GM23248 (cell line): ENCODE measurements at regions not wholly inside any gene's neighbourhood (a gene's known extent, or its start where the extent isn't known, plus 50 kb on each side); places are given as distances from the start of the nearest gene placed in this dataset.

Source experiments
- DNase-seq: peaks from one replicate; pipeline ENCODE4 v3.0.0-alpha.2; 2015
- H2AFZ ChIP-seq: fragments of 200-600 bp; sonication (generic); 2 replicates; pipeline ENCODE4 v1.6.1; 2016; ENCODE audit warnings: antibody characterized with exemption
- H3F3A ChIP-seq: fragments of 200-600 bp; sonication (generic); 2 replicates; pipeline ENCODE4 v1.6.1; 2016; ENCODE audit warnings: mild to moderate bottlenecking, antibody characterized with exemption, mixed run types; ENCODE audit not compliant: insufficient read depth
- H3K27ac ChIP-seq: fragments of 200-600 bp; sonication (generic); 2 replicates; pipeline ENCODE4 v1.5.1; 2016; ENCODE audit warnings: mild to moderate bottlenecking
- H3K27me3 ChIP-seq: fragments of 200-600 bp; sonication (generic); replicated peaks from 2 replicates; pipeline ENCODE4 v1.6.1; 2016; ENCODE audit warnings: mild to moderate bottlenecking; ENCODE audit not compliant: insufficient read depth
- H3K36me3 ChIP-seq: fragments of 200-600 bp; sonication (generic); 2 replicates; pipeline ENCODE4 v1.6.1; 2016; ENCODE audit warnings: low read depth, mild to moderate bottlenecking
- H3K4me1 ChIP-seq: fragments of 200-600 bp; sonication (generic); 2 replicates; pipeline ENCODE4 v1.6.1; 2016; ENCODE audit warnings: mild to moderate bottlenecking; ENCODE audit not compliant: insufficient read depth
- H3K4me2 ChIP-seq: fragments of 200-600 bp; sonication (generic); one replicate; pipeline ENCODE4 v1.6.1; 2016; ENCODE audit warnings: mild to moderate bottlenecking; ENCODE audit not compliant: unreplicated experiment
- H3K4me3 ChIP-seq: fragments of 200-600 bp; sonication (generic); 2 replicates; pipeline ENCODE4 v1.5.1; 2016; ENCODE audit warnings: mild to moderate bottlenecking
- H3K79me2 ChIP-seq: fragments of 200-600 bp; sonication (generic); 2 replicates; pipeline ENCODE4 v1.6.1; 2016; ENCODE audit warnings: mild to moderate bottlenecking; ENCODE audit not compliant: insufficient read depth
- H3K9ac ChIP-seq: fragments of 200-600 bp; sonication (generic); 2 replicates; pipeline ENCODE4 v1.6.1; 2016; ENCODE audit warnings: mild to moderate bottlenecking
- H3K9me2 ChIP-seq: fragments of 200-600 bp; sonication (generic); 2 replicates; pipeline ENCODE4 v1.6.1; 2016; ENCODE audit warnings: mixed run types, mild to moderate bottlenecking, moderate library complexity; ENCODE audit not compliant: insufficient read depth
- H3K9me3 ChIP-seq: fragments of 200-600 bp; sonication (generic); one replicate; pipeline ENCODE4 v1.6.1; 2017; ENCODE audit warnings: low read depth
- H4K20me1 ChIP-seq: fragments of 200-600 bp; sonication (generic); 2 replicates; pipeline ENCODE4 v1.6.0; 2016; ENCODE audit not compliant: insufficient read depth
- EZH2 ChIP-seq: fragments of 200-600 bp; sonication (generic); IDR thresholded peaks from 2 replicates; pipeline ENCODE4 v1.6.1; 2018; ENCODE audit warnings: antibody characterized with exemption, mild to moderate bottlenecking; ENCODE audit not compliant: insufficient read depth, poor library complexity, severe bottlenecking
- EZH2phosphoT487 ChIP-seq: fragments of 200-600 bp; sonication (generic); IDR thresholded peaks from 2 replicates; pipeline ENCODE4 v1.6.1; 2018; ENCODE audit warnings: antibody characterized with exemption, moderate library complexity, mild to moderate bottlenecking, low read depth; ENCODE audit not compliant: insufficient read depth
- WGBS, 2 experiments: methylation state at CpG; one replicate each; pipeline ENCODE4 v1.1.6; 2015 to 2017; ENCODE audit warnings: low lambda C conversion rate in 2 of 2, low coverage in 1 of 2; ENCODE audit errors: missing lambda C conversion rate in 2 of 2; 5-methylcytosine and 5-hydroxymethylcytosine counted together
- in situ Hi-C: fragments of 300-500 bp; cut with MboI; formaldehyde crosslinking; loops from 2 replicates; pipeline ENCODE4 v1.15.0; 2020

DNA sequence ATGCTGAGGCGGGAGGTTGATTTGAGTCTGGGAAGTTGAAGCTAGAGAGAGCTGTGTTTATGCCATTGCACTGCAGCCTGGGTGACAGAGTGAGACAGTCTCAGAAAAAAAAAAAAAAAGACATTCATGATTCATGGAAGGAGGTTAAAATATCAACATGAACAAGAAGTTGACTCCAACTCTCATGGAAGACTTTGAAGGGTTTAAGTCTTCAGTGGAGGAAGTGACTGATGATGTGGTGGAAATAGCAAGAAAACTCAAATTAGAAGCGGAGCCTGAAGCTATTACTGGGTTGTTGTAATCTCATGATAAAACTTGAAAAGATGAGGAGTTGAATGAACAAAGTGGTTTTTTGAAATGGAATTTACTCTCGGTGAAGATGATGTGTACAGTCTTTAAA is 491.8 kb downstream of the SQOR start:
- WGBS, 2 experiments: 24 to 40% methylated on average over 3 of the region's 3 CpGs
- Histone ChIP-seq H3K4me1 (no peaks in the 10 kb centered on the region), H3K27ac (no peak overlapping the region), H3F3A (no peaks in the 10 kb centered on the region), H4K20me1 (no peaks in the 10 kb centered on the region), H3K9me3 (no peaks in the 10 kb centered on the region), H3K79me2 (no peaks in the 10 kb centered on the region), H3K9ac (no peak overlapping the region), H2AFZ (no peak overlapping the region), H3K4me3 (no peak overlapping the region), H3K27me3 (no peaks in the 10 kb centered on the region), H3K4me2 (no peak overlapping the region), H3K9me2 (no peaks in the 10 kb centered on the region), H3K36me3 (no peaks in the 10 kb centered on the region)
- in situ Hi-C loops: no loop called here
- DNase-seq: peak; percentile 30
- no peak for TF ChIP-seq EZH2
- no peak for TF ChIP-seq EZH2phosphoT487

GRCh38 chr15:46127361-46127874 is 492.6 kb downstream of the SQOR start:
- Histone ChIP-seq H3K9ac (no peak overlapping the region), H3K27me3 (no peaks in the 10 kb centered on the region), H3K9me2 (no peaks in the 10 kb centered on the region), H3K4me2 (no peak overlapping the region), H3K27ac (no peak overlapping the region), H4K20me1 (no peaks in the 10 kb centered on the region), H3K9me3 (no peaks in the 10 kb centered on the region), H3K36me3 (no peaks in the 10 kb centered on the region), H3K79me2 (no peaks in the 10 kb centered on the region), H3K4me1 (no peaks in the 10 kb centered on the region), H2AFZ (no peak overlapping the region), H3F3A (no peaks in the 10 kb centered on the region), H3K4me3 (no peak overlapping the region)
- peak; percentile 2 for DNase-seq
- in situ Hi-C loops: no loop called here
- TF ChIP-seq EZH2 (no peak), EZH2phosphoT487 (no peak)
- 19 to 23% methylated on average over 3 of the region's 3 CpGs for WGBS, 2 experiments

DNA sequence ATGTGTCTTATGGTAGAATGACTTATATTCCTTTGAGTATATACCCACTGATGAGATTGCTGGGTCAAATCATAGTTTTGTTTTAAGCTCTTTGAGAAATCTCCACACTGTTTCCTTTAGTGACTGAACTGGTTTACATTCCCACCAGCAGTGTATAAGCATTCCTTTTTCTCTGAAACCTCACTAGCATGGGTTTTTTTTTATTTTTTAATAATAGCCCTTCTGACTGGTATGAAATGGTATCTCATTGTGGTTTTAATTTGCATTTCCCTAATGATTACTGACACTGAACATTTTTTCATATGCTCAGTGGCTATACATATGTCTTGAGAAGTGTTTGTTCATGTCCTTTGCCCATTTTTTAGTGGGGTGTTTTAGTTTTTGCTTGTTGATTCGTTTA is 494.3 kb downstream of the SQOR start:
- H3K4me1 ChIP-seq: no peaks in the 10 kb centered on the region
- no peaks in the 10 kb centered on the region for H3K36me3 ChIP-seq
- H3K27me3 ChIP-seq: no peaks in the 10 kb centered on the region
- no peaks in the 10 kb centered on the region for H3K79me2 ChIP-seq
- H3K27ac ChIP-seq: no peak overlapping the region
- no peaks in the 10 kb centered on the region for H3F3A ChIP-seq
- H3K9ac ChIP-seq: no peak overlapping the region
- WGBS, 2 experiments: 20 to 27% methylated on average over 1 of the region's 1 CpG
- in situ Hi-C loops: no loop called here
- no peaks in the 10 kb centered on the region for H3K9me2 ChIP-seq
- H2AFZ ChIP-seq: no peak overlapping the region
- no peak overlapping the region for H3K4me2 ChIP-seq
- no peak for TF ChIP-seq EZH2phosphoT487
- TF ChIP-seq EZH2: no peak
- no peaks in the 10 kb centered on the region for H4K20me1 ChIP-seq
- DNase-seq: no peak
- H3K4me3 ChIP-seq: no peak overlapping the region
- peaks cover 3% of the 10 kb centered on the region for H3K9me3 ChIP-seq

DNA sequence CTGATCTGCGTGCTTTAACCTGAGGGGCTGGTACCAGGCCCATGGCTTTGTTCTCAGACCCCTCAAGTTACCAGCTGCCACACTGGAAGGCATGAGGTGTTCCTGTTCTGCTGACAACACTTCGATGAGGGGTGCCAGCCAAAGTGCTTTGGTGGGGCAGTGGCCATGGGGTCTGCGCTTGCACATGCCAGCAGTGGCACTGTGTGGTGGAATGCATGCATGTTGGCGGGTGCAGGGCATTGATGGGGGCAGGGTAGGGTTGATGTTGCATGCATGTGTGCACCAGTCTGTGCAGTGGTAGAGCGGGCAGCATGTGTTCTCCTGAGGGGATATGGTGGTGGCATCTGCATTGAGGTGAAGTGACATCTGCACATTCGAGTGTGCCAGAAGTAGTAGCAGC is 497.0 kb downstream of the SQOR start:
- Histone ChIP-seq H3K4me1 (no peaks in the 10 kb centered on the region), H3K9me2 (no peaks in the 10 kb centered on the region), H2AFZ (no peak overlapping the region), H3F3A (no peaks in the 10 kb centered on the region), H3K9ac (no peak overlapping the region), H3K79me2 (no peaks in the 10 kb centered on the region), H3K36me3 (no peaks in the 10 kb centered on the region), H3K4me2 (no peak overlapping the region), H4K20me1 (no peaks in the 10 kb centered on the region), H3K9me3 (peaks cover 4% of the 10 kb centered on the region), H3K4me3 (no peak overlapping the region), H3K27ac (no peak overlapping the region), H3K27me3 (no peaks in the 10 kb centered on the region)
- in situ Hi-C loops: no loop called here
- no peak for TF ChIP-seq EZH2phosphoT487
- no peak for TF ChIP-seq EZH2
- 37 to 39% methylated on average over 6 of the region's 6 CpGs for WGBS, 2 experiments
- DNase-seq: no peak

GRCh38 chr15:46137443-46137842 is 502.6 kb downstream of the SQOR start:
- 50 to 53% methylated on average over 2 of the region's 2 CpGs for WGBS, 2 experiments
- H3K9ac ChIP-seq: no peak overlapping the region
- peaks cover 4% of the 10 kb centered on the region for H3K9me3 ChIP-seq
- no peak overlapping the region for H3K4me3 ChIP-seq
- no peaks in the 10 kb centered on the region for H3F3A ChIP-seq
- H3K4me1 ChIP-seq: no peaks in the 10 kb centered on the region
- no peak for TF ChIP-seq EZH2phosphoT487
- TF ChIP-seq EZH2: no peak
- no peak overlapping the region for H2AFZ ChIP-seq
- H3K4me2 ChIP-seq: no peak overlapping the region
- no peak for DNase-seq
- H3K9me2 ChIP-seq: no peaks in the 10 kb centered on the region
- in situ Hi-C loops: no loop called here
- no peak overlapping the region for H3K27ac ChIP-seq
- no peaks in the 10 kb centered on the region for H3K79me2 ChIP-seq
- no peaks in the 10 kb centered on the region for H3K27me3 ChIP-seq
- no peaks in the 10 kb centered on the region for H3K36me3 ChIP-seq
- no peaks in the 10 kb centered on the region for H4K20me1 ChIP-seq
